GM18870 (cell line): ENCODE measurements at regions not wholly inside any gene's neighbourhood (a gene's known extent, or its start where the extent isn't known, plus 50 kb on each side); places are given as distances from the start of the nearest gene placed in this dataset.
"Not testable (repeated sequence)": the region's sequence is repeated elsewhere in the genome, so short reads cannot be mapped to it uniquely, and the experiment has no call there.

ENCODE experiments used
- ATAC-seq: cut with Tn5 transposase; IDR thresholded peaks from one replicate; pipeline ENCODE4 v1.9.1; 2021; ENCODE audit warnings: moderate library complexity; ENCODE audit not compliant: unreplicated experiment

DNA sequence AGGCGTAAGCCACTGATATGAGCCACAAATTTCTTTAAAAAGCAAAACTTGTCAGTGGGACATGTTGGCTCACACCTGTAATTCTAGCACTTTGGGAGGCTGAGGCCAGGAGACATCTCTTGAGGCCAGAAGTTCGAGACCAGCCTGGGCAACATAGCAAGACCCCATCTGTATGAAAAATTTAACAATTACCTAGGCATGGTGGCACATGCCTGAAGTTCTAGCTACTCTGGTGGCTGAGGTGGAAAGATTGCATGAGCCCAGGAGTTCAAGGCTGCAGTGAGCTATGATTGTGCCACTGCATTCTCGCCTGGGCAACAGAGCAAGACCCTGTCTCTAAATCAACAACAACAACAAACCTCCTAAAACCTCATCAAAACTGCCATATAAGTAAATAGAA lies 147.6 kb upstream of the BARHL2 start:
- ATAC-seq: no peak

DNA sequence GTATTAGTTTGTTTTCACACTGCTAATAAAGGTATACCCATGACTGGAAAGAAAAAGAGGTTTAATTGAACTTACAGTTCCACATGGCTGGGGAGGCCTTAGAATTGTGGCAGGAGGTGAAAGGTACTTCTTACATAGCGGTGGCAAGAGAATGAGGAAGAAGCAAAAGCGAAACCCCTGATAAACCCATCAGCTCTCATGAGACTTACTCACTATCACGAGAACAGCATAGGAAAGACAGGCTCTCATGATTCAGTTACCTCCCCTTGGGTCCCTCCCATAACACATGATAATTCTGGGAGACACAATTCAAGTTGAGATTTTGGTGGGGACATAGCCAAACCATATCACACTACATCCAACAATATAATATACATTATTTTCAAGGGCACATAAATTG lies 145.7 kb upstream of the BARHL2 start:
- ATAC-seq: no peak

- not testable (repeated sequence) for ATAC-seq
Measured at GRCh38 chr1:90861421-90861820, 144.3 kb upstream of the BARHL2 start.

DNA sequence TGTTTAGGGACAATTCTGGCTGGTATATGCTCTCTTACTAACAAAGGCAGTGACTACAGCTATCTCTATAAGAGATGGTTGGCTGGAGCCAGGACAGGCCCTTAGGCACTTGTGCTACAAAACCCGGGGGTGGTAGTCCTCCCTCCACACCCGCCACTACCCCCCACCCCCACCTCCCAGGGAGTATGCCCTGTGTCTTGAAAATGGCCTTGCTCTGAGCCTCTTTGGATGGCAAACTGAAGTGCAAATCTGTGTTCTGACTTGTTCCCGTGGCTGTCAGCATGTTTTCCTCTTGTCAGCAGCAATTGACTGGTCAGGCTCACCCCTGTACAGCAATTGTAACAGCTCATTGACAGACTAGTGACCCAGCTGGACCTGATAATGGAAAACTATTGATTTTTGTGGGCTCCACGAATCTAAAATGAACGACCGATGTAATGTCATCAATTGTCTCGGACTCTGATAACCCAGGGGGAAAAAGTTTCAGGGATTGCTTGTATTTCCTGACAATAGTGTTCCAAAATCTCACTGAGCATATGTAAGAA lies 139.4 kb upstream of the BARHL2 start:
- no peak for ATAC-seq

DNA sequence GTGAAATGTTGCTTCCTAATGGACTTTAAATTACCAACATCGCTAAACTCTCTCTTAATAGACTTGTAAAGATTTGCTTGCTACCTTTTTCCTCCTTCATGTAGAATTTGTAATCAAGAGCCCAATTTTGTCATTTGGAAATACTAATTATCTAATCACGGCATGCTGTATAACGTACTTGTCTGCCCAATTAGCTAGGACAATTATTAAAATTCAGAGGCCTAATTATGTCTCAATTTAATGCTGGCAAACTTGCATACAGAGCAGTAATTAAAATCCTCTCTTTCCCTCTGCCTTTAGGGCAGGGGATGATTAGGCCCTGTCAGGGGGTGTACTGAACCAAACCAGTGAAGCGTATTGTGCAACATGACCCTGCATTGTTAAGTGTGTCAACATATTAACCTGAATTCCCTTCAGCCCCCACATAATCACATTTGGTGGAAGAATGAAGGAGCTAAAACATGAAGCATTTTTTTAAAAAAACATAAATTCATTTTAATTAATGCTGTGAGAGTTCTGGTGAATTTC lies 137.4 kb upstream of the BARHL2 start:
- ATAC-seq: no peak

- peak; percentile 7 for ATAC-seq
Measured at GRCh38 chr1:90851711-90852050, 134.6 kb upstream of the BARHL2 start.

GRCh38 chr1:90850898-90851710 lies 134.0 kb upstream of the BARHL2 start:
- peak; percentile 70 for ATAC-seq

GRCh38 chr1:90850181-90850897 lies 133.2 kb upstream of the BARHL2 start:
- no peak for ATAC-seq

GRCh38 chr1:90841473-90841872 lies 124.4 kb upstream of the BARHL2 start:
- no peak for ATAC-seq

GRCh38 chr1:90840352-90840751 lies 123.2 kb upstream of the BARHL2 start:
- ATAC-seq: no peak

DNA sequence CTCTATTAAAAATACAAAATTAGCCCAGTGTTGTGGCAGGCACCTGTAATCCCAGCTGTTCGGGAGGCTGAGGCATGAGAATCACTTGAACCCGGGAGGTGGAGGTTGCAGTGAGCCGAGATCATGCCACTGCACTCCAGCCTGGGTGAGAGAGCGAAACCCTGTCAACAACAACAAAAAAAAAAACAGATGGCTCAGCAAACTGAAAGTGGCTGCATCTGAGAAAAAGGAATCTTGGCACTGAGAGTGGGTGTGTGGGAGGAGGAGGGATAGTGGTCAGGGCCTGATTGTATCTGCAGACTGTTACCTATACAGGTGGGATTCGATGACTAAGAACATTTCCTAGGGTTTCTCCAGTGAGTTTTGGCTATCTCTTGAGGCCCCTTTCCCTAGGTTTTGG lies 122.2 kb upstream of the BARHL2 start:
- no peak for ATAC-seq

- ATAC-seq: no peak
Measured at GRCh38 chr1:90838720-90839119, 121.6 kb upstream of the BARHL2 start.

GRCh38 chr1:90837420-90837819 lies 120.3 kb upstream of the BARHL2 start:
- no peak for ATAC-seq

GRCh38 chr1:90836345-90836679 lies 119.2 kb upstream of the BARHL2 start:
- ATAC-seq: no peak

- ATAC-seq: no peak
Measured at GRCh38 chr1:90835661-90836344, 118.7 kb upstream of the BARHL2 start.

- no peak for ATAC-seq
Measured at GRCh38 chr1:90834886-90835660, 118.0 kb upstream of the BARHL2 start.

DNA sequence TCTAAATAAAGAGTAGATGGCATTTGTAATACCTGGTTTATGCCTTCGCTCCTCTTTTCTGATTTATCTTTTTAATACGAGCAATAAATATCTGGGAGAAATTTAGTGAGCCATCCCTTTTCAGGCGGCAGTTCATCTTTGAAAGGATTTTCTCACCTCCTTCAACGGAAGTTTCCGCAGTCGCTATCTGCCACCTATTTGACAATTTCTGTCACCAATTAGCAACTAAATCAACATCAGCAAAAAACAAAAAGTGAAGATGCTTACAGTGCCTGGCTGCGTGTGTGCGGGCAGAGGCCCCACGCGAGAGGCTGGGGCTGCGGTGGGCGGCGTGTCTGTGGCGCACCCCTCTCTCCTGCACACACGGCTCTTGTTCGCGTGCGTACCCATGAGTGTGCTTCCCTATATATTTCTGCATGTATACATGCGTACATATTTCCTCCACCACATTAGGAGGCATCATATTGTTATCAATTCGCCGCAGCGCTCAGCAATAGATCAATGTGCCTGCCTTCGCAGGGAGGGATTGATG lies 117.3 kb upstream of the BARHL2 start:
- no peak for ATAC-seq

GRCh38 chr1:90833466-90834110 lies 116.5 kb upstream of the BARHL2 start:
- no peak for ATAC-seq

GRCh38 chr1:90831910-90832309 lies 114.8 kb upstream of the BARHL2 start:
- ATAC-seq: no peak

- ATAC-seq: no peak
Measured at GRCh38 chr1:90826834-90827233, 109.7 kb upstream of the BARHL2 start.
